ENCODE measurements at regions not wholly inside any gene's neighbourhood (a gene's known extent, or its start where the extent isn't known, plus 50 kb on each side); places are given as distances from the start of the nearest gene placed in this dataset.

DNA sequence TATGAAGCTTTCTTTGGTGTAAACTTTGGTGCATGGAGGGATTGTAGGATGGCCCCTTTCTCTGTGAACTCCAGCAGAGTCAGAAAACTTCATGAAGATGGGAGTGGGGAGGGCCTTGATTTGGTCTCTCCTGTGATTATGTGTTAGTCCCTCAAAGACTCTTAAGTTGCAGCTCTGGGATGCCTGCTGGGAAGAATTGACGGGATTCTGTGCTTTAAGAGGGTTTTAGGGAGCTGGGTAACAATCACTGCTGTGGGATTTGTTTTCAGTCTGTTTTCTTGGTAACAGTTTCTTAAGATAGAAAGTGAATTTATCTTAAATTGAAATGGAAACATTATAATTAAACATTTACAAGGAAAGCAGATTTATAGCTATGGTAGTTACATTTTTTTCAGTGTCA, 378.1 kb downstream of the AACS start:
- H3K36me3 ChIP-seq (ENCODE audit: insufficient read depth, low read length): no peaks in the 10 kb centered on the region
- no peak overlapping the region for H3K9ac ChIP-seq (ENCODE audit: low read depth, low read length)
- H3K9me3 ChIP-seq (ENCODE audit: control insufficient read depth, insufficient read depth, low read length): no peaks in the 10 kb centered on the region
- no peaks in the 10 kb centered on the region for H3K4me1 ChIP-seq (ENCODE audit: insufficient read depth, low read length)

DNA sequence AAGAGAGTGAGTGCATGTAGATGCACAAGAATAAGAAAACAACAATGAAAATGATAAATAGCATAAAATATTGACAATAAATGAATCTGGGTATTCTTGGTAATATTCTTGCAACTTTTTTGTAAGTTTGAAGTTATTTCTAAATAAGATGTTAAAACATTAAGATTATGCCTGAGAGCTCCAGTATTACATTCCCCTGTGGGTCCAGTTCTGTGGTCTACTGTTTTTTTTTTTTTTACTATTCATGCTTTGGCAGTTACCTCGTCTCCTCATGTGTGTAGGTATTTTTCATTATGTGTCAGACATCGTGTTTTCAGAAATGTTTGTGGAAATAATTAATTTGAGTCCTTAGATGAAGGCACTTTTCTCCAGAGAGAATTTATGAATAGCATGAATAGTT, 386.2 kb downstream of the AACS start:
- no peak overlapping the region for H3K9ac ChIP-seq (ENCODE audit: low read depth, low read length)
- no peaks in the 10 kb centered on the region for H3K36me3 ChIP-seq (ENCODE audit: insufficient read depth, low read length)
- H3K4me1 ChIP-seq (ENCODE audit: insufficient read depth, low read length): peaks cover 8% of the 10 kb centered on the region
- H3K9me3 ChIP-seq (ENCODE audit: control insufficient read depth, insufficient read depth, low read length): no peaks in the 10 kb centered on the region

DNA sequence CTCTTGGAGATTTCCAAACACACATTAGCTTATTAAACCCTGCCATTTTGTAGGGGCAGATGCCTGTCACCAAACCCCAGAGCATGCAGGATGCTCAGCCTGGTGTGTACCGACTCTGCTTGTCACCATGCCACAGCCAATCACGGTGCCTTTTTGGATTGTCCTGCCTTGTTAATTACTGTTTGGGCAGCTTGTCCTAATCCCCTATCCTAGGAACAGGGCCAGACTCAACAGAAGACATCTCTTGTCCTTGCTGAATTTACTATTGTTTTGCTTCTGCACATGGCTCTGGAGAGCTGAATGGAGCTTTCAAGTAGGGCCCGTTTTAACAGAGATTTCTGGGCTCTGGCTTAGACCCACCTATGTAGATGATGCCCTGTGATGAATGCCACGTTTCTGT, 388.5 kb downstream of the AACS start:
- no peaks in the 10 kb centered on the region for H3K9me3 ChIP-seq (ENCODE audit: control insufficient read depth, insufficient read depth, low read length)
- H3K4me1 ChIP-seq (ENCODE audit: insufficient read depth, low read length): peaks cover 8% of the 10 kb centered on the region
- no peaks in the 10 kb centered on the region for H3K36me3 ChIP-seq (ENCODE audit: insufficient read depth, low read length)
- no peak overlapping the region for H3K9ac ChIP-seq (ENCODE audit: low read depth, low read length)

DNA sequence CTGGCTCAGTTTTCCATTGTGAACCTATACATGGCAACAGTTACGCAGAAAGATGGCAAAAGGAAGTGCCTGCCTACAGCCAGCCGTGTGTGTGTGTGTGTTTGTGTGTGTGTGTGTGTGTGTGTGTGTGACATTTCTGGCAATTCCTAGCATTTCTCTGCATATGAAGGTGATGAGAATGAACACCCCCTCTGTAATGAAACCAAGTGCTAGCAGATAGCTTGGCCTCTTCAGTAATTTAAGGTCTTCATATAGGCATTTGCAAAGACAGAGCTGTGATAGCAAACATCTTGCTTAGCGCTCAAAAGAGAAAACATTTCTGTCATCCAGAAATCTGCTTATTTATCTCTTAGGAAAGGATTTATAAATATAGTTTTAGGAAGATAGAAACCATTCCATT, 389.1 kb downstream of the AACS start:
- Histone ChIP-seq H3K4me1 (ENCODE audit: insufficient read depth, low read length) (peaks cover 8% of the 10 kb centered on the region), H3K36me3 (ENCODE audit: insufficient read depth, low read length) (no peaks in the 10 kb centered on the region), H3K9me3 (ENCODE audit: control insufficient read depth, insufficient read depth, low read length) (no peaks in the 10 kb centered on the region), H3K9ac (ENCODE audit: low read depth, low read length) (no peak overlapping the region)

DNA sequence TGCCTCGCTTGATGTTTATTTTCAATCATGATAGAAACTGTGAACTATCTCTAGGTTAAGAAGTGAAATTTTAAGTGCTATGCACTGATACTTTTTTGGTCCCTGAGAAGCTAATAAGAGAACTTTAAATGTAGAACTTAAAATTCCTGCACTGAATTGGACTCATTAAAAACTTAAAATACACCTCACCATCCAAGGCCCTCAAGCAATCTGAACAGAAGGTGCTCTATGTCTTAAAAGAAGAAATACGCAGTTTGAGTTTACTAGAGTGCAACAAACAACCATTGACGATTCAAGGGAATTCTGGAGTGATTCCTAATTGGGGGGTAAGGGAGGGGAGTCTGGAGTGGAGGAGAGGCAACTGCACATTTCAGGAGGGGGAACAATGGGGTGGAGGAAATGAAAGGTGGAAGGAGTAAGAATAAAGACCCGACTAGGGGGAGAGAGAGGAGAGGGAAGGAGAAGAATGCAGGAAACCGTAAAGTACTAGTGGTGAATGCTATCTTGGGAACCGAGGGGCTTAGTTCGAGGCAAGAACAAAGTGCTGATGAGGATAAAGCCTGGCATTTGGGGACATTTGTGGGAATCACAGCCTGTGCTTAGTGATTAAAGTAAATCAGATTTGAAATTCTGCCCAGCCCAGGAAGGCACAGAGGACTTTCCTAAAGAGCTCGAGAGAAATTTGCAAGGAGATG, 389.7 kb downstream of the AACS start:
- Histone ChIP-seq H3K9me3 (ENCODE audit: control insufficient read depth, insufficient read depth, low read length) (no peaks in the 10 kb centered on the region), H3K4me1 (ENCODE audit: insufficient read depth, low read length) (peaks cover 8% of the 10 kb centered on the region), H3K36me3 (ENCODE audit: insufficient read depth, low read length) (no peaks in the 10 kb centered on the region), H3K9ac (ENCODE audit: low read depth, low read length) (no peak overlapping the region)

- no peak overlapping the region for H3K9ac ChIP-seq (ENCODE audit: low read depth, low read length)
- no peaks in the 10 kb centered on the region for H3K9me3 ChIP-seq (ENCODE audit: control insufficient read depth, insufficient read depth, low read length)
- no peaks in the 10 kb centered on the region for H3K36me3 ChIP-seq (ENCODE audit: insufficient read depth, low read length)
- H3K4me1 ChIP-seq (ENCODE audit: insufficient read depth, low read length): peaks cover 8% of the 10 kb centered on the region
Observed at GRCh38 chr12:125455556-125455955, 390.3 kb downstream of the AACS start.

GRCh38 chr12:125458552-125459268, 393.5 kb downstream of the AACS start:
- peaks cover 8% of the 10 kb centered on the region for H3K4me1 ChIP-seq (ENCODE audit: insufficient read depth, low read length)

DNA sequence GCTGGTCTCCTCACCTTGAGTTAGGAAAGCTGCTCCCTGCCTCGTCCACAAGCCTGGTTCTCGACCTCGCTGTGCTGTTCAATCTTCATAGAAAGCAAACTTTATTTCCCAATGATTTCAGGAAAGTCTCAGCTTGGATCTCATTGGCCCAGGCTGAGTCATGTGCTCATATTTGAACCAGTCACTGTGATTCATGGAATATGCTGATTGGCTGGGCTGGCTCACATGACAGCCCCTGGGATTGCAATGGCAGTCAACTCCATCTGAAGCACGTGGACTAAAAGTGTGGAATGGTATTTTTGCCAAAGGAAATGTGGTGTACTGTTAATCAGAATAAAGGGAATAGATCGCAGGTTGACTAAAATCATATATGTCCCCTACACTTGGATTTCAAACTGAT, 396.6 kb downstream of the AACS start:
- H3K36me3 ChIP-seq (ENCODE audit: insufficient read depth, low read length): no peaks in the 10 kb centered on the region
- no peaks in the 10 kb centered on the region for H3K4me1 ChIP-seq (ENCODE audit: insufficient read depth, low read length)
- H3K9me3 ChIP-seq (ENCODE audit: control insufficient read depth, insufficient read depth, low read length): no peaks in the 10 kb centered on the region
- H3K9ac ChIP-seq (ENCODE audit: low read depth, low read length): no peak overlapping the region

More at GRCh38 chr12:125458552-125459268, 393.5 kb downstream of the AACS start:
- H3K9me3 ChIP-seq (ENCODE audit: control insufficient read depth, insufficient read depth, low read length): no peaks in the 10 kb centered on the region
- H3K36me3 ChIP-seq (ENCODE audit: insufficient read depth, low read length): no peaks in the 10 kb centered on the region
- H3K9ac ChIP-seq (ENCODE audit: low read depth, low read length): no peak overlapping the region

DNA sequence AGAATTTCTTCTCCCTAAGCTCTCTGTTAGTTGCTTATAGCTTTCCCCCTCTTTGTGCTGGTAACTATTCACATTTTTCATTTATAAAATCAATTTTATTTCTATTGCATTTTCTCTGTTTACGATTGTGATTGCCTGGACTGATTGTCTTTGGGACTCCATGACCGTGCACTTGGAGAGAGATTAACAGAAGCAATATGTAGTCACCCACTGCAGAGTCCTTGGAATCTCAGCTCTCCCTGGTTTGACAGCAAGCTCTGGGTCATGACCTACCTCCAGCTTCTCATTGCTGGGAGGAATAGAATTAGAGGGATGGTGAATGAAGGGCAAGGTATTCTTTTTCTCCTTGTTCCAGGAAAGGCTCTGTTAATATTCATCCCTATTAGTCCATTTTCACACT, 398.2 kb downstream of the AACS start:
- no peaks in the 10 kb centered on the region for H3K4me1 ChIP-seq (ENCODE audit: insufficient read depth, low read length)
- no peak overlapping the region for H3K9ac ChIP-seq (ENCODE audit: low read depth, low read length)
- no peaks in the 10 kb centered on the region for H3K36me3 ChIP-seq (ENCODE audit: insufficient read depth, low read length)
- H3K9me3 ChIP-seq (ENCODE audit: control insufficient read depth, insufficient read depth, low read length): no peaks in the 10 kb centered on the region

DNA sequence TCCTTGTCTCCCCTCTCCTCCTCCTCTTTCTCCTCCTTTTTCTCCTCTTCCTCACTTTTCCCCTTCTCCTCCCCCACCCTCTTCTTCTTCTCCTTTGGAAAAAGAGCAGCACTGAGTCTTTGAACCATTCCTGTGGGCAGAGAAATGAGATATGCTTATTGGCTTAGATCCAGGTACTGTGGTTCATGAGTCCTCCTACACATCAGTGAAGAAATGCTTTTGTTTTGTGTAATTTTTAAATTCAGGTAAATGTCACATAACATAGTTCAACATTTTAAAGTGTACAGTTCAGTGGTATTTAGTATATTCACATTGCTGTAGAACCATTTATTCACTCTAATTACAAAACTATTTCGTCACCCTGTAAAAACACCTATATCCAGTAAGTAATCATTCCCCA, 402.1 kb downstream of the AACS start:
- Histone ChIP-seq H3K9me3 (ENCODE audit: control insufficient read depth, insufficient read depth, low read length) (no peaks in the 10 kb centered on the region), H3K36me3 (ENCODE audit: insufficient read depth, low read length) (no peaks in the 10 kb centered on the region), H3K9ac (ENCODE audit: low read depth, low read length) (no peak overlapping the region), H3K4me1 (ENCODE audit: insufficient read depth, low read length) (no peaks in the 10 kb centered on the region)

GRCh38 chr12:125469683-125470082, 404.4 kb downstream of the AACS start:
- no peaks in the 10 kb centered on the region for H3K4me1 ChIP-seq (ENCODE audit: insufficient read depth, low read length)
- H3K9me3 ChIP-seq (ENCODE audit: control insufficient read depth, insufficient read depth, low read length): no peaks in the 10 kb centered on the region
- H3K36me3 ChIP-seq (ENCODE audit: insufficient read depth, low read length): no peaks in the 10 kb centered on the region
- H3K9ac ChIP-seq (ENCODE audit: low read depth, low read length): no peak overlapping the region

- H3K9ac ChIP-seq (ENCODE audit: low read depth, low read length): no peak overlapping the region
- H3K36me3 ChIP-seq (ENCODE audit: insufficient read depth, low read length): no peaks in the 10 kb centered on the region
- H3K9me3 ChIP-seq (ENCODE audit: control insufficient read depth, insufficient read depth, low read length): no peaks in the 10 kb centered on the region
- no peaks in the 10 kb centered on the region for H3K4me1 ChIP-seq (ENCODE audit: insufficient read depth, low read length)
Observed at GRCh38 chr12:125470838-125471783, 405.9 kb downstream of the AACS start.

- H3K9me3 ChIP-seq (ENCODE audit: control insufficient read depth, insufficient read depth, low read length): no peaks in the 10 kb centered on the region
- H3K4me1 ChIP-seq (ENCODE audit: insufficient read depth, low read length): no peaks in the 10 kb centered on the region
- H3K36me3 ChIP-seq (ENCODE audit: insufficient read depth, low read length): no peaks in the 10 kb centered on the region
- no peak overlapping the region for H3K9ac ChIP-seq (ENCODE audit: low read depth, low read length)
Observed at GRCh38 chr12:125473501-125473900, 408.3 kb downstream of the AACS start.

DNA sequence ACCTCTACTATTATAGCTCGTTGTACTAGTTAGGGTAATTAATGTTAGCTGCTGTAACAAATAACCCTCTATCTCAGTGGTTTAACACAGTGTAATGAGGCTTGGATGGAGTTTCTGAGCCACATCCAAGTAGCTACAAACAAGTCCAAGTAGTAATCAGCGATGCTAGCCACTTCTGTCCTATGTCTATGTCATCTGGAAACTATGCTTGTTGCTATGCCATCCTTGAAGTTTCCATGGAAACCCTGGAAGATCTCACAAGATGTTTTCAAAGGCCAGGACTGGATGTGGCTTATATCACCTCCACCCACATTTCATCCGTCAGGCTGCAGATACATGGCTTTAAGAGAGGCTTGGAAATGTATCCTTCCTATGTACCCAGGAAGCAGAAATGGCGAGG, 422.1 kb downstream of the AACS start:
- Histone ChIP-seq H3K9ac (ENCODE audit: low read depth, low read length) (no peak overlapping the region), H3K9me3 (ENCODE audit: control insufficient read depth, insufficient read depth, low read length) (no peaks in the 10 kb centered on the region), H3K36me3 (ENCODE audit: insufficient read depth, low read length) (no peaks in the 10 kb centered on the region), H3K4me1 (ENCODE audit: insufficient read depth, low read length) (no peaks in the 10 kb centered on the region)

Measured in ES-I3 (cell line).